HG03460 (cell line): ENCODE measurements at regions not wholly inside any gene's neighbourhood (a gene's known extent, or its start where the extent isn't known, plus 50 kb on each side); places are given as distances from the start of the nearest gene placed in this dataset.

Experiments
- ATAC-seq: cut with Tn5 transposase; IDR thresholded peaks from one replicate; pipeline ENCODE4 v1.9.1; 2021; ENCODE audit not compliant: unreplicated experiment

- no peak for ATAC-seq
Measured at GRCh38 chr5:133696782-133697507, 84.6 kb upstream of the FSTL4 start.

DNA sequence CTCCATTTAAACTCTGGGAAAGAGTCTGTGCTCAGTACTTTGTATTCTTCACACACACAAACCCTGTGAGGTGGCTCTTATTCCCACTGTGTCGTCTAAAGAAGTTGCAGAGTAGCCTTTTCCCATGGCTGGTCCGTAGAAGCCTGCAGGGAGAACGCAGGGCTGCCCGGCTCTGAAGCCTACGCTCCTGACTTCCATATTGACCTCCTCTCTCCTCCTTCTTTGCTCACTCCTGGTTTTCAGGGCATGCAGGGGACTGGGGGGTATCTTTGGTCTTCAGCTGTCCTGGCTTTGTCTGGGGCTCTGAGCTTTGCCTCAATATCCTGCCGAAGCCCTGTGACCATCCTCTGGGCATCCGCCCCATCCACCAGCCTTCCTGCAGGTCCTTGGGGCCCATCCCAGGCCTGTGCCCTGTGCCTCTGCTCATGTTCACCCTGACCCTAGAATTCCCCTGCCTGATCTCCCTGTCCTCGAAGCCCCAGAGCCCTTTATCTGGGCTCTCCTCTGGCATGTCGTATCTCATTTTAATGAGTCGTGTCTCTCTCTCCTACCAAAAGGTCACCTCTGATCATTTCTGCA, 83.8 kb upstream of the FSTL4 start:
- ATAC-seq: no peak

- ATAC-seq: no peak
Measured at GRCh38 chr5:133694181-133694831, 82.0 kb upstream of the FSTL4 start.

- no peak for ATAC-seq
Measured at GRCh38 chr5:133691448-133691847, 79.1 kb upstream of the FSTL4 start.

DNA sequence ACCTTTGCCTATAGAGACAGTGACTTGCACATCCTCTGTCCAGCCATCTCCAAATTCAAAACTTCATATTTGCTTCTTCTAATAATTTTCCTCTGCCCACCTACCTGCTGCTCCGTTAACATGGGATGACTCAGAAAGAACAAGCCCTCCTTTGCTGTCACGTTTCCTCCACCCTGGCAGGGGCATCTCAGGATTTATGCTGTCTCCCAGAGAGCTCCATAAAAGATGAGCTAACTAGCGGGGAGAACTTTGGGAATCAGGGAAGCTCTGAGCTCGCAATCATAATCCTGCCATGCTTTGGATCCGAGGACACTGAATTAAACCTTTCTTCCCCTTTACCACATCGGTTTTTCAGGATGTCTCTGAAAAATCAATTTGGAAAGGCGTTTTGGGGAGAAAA, 78.4 kb upstream of the FSTL4 start:
- ATAC-seq: no peak

DNA sequence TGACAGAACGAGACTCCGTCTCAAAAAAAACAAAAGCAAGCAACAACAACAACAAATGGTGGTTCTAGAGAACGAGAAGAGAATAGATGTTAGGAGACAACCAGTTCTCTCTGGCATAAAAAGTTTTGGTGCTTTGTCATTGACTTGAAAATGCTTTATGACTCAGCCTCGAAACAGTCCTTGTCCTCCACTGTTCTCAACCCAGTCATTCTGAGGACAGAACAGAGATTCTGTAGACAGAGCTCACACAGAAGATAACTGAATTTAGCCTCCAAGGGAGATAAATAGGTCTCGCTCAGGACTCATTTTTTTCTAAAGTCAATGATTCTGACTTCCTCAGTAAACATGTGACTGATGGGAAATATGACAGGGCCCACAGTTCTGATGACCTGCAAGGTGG, 76.0 kb upstream of the FSTL4 start:
- no peak for ATAC-seq

GRCh38 chr5:133687212-133688061, 75.1 kb upstream of the FSTL4 start:
- ATAC-seq: no peak

GRCh38 chr5:133686566-133686965, 74.2 kb upstream of the FSTL4 start:
- no peak for ATAC-seq

DNA sequence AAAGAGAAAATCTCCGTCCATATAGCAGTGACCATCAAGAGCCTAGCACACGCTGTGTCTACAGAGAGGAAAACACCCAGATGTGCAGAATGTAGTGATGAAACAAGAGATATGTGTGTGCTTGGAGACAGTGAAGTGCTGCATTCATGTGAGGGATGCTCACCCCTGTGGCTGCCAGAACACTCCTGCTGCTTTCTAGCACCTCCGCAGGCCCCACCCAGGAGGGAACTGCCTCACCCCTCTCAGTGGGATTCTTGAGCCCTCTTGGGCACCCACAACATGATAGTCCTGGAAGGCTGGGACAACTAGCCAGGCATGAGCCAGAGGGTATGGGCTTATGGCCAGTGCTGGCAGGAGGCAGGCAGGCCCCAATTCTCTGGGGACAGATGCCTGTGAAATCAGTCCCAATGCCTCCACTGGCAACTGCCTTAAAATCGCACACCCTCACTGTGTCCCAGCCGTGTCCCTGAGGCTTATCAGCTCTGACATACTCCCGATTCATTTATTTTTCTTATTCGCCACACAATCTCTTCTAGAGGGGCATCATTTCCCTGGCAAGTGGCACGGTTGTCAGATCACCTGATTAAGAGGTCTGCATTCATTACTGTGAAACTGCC, 73.2 kb upstream of the FSTL4 start:
- no peak for ATAC-seq

GRCh38 chr5:133683646-133684596, 71.6 kb upstream of the FSTL4 start:
- ATAC-seq: no peak

- no peak for ATAC-seq
Measured at GRCh38 chr5:133682451-133682850, 70.1 kb upstream of the FSTL4 start.

- no peak for ATAC-seq
Measured at GRCh38 chr5:133681896-133682295, 69.6 kb upstream of the FSTL4 start.

DNA sequence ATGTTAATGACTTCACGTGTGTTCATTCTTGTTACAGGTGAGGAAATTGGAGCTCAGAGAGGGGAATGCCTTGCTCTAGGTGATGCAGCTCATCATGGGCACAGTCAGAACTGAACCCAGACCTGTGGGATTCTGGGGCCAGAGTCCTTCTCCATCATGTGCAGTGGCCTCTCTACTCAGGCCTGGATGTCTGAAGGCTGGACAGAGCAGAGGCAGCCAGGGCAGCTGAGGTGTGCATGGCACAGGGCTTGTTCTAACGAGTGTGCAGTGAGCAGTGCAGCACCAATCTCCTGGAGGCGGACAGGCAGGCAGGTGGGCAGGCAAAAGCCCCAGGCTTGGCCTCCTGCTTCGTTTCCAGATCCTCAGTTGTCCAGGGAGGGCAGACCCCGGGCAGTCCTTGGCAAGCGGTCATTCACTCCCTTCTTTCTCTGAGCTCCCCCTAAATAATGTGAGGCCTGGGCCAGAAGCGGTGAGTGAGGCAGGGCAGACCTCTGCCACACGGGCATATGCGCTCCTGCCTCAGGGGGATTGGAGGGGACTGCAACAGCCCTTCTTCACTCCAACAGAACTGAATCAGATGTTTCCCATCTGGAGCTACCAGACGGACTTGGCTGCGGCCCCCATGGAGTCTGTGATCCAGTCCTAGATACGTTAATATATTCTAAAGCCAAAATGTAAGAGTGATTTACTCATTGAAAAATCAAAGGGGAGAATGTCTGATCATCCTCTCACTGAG, 68.7 kb upstream of the FSTL4 start:
- no peak for ATAC-seq

DNA sequence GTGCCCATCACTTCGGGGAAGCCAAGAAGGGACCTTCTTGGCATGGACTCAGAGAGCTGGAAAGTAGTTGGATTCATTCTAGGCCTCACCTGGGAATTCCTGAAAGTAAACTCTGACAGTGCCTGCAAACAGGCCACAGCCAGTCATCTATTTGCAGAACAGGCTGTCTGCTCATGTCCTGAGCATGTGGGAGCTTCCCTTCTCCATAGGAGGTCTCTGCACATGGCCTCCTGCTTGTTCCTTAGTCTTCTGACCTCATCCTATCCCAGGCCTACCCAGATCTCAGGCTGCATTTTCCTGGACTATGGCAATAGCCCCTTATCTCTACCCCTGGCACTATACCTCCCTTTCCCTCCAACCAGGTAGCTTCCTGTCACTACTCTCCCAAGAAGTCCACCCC, 67.2 kb upstream of the FSTL4 start:
- ATAC-seq: no peak

DNA sequence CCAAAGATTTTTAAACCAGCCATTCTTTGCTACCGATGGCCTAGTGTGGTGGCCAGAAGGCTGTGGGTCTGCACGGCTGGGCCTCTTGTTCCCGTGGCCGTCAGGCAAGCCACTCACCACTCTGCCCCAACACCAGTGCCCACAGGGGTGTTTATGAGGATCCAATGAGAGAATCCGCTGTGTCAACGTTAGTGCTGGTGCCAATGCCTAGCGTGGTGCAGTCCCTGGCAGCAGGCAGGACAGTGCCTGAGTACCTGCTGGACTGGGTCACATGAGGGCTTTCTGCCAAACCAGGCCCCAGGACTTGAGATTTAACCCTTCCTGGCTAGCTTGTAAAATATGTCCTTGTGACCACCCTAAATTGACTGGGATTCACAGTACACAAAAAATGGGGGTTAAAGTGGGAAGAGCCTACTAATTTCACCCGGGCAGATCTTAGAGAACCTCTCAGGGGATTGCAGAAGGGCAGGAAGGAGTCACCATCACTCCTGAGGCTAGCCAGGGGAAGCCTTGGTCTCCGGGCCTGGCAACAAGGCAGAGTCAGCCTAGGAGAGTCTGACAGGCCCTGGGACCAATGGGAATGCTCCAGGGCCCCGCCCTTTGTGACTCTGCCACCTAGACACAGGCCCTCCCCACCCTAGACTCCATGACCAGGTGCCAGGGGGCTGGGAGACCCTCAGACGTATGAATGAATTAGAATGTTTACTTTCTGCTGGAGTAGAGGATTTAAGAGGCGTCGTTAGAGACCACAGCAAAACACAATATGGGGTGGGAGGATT, 63.2 kb upstream of the FSTL4 start:
- ATAC-seq: no peak

- ATAC-seq: no peak
Measured at GRCh38 chr5:133670336-133670735, 58.0 kb upstream of the FSTL4 start.

DNA sequence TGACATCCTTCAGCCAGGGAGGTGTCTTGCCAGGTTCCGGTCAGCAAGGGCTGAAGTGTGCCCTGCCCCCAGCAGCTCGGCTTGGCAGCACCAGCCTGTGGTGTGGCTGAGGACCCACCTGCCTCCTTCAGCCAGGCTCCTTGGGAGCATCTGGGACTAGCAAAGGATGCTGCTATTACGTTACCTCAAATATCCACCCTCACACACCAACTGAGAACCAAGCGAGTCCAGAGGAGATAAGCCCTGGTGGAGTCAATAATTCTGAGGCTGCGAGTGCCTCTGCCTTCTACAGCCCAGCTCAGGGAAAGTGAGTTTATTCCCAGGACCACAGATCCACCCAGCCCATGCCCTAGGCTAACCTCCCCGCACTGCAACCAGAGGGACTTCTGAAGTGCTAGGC, 57.1 kb upstream of the FSTL4 start:
- no peak for ATAC-seq

GRCh38 chr5:133668458-133668857, 56.1 kb upstream of the FSTL4 start:
- no peak for ATAC-seq

GRCh38 chr5:133667217-133667616, 54.9 kb upstream of the FSTL4 start:
- no peak for ATAC-seq
